ENCODE measurements at regions not wholly inside any gene's neighbourhood (a gene's known extent, or its start where the extent isn't known, plus 50 kb on each side); places are given as distances from the start of the nearest gene placed in this dataset.

DNA sequence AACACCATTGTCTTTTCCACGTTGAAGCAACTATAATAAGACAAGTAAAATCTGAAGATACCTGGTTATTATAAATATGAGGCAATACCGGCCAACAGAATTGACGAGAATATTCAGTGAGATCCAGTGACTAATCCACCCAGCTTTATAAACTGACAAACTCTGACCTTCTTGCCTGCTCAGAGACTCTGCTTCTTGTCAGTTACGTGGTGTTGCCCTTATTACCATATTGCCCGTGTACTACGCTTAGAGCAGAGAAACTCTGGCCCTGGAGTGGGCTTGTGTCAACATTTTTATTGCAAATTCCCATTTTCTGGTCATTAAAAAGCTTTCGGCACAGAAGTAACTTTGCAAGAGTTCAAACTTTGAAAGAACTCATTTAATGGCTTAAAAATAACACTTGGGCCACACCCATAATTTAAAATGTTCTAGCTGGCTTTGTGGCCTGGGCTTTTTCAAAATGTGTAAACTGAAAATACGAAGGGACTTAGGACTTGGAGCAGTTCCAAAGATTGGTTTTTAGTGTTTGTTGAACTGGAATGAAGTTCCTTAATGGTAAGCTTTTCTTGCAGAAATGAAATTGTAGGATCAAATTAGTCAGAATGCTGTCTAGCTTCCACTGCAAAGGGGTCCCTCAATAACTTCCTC lies 266.2 kb downstream of the LMO4 start:
- Histone ChIP-seq H3K9me3 (ENCODE audit: severe bottlenecking) (no peaks in the 10 kb centered on the region), H3K27ac (ENCODE audit: poor library complexity, severe bottlenecking) (no peak overlapping the region), H3K36me3 (ENCODE audit: low read depth) (no peaks in the 10 kb centered on the region), H3K4me1 (ENCODE audit: insufficient read depth, poor library complexity, severe bottlenecking) (no peaks in the 10 kb centered on the region), H3K27me3 (ENCODE audit: insufficient read depth, poor library complexity, severe bottlenecking) (no peaks in the 10 kb centered on the region), H3K4me3 (ENCODE audit: severe bottlenecking) (no peak overlapping the region)
- TF ChIP-seq, protein P1, sequence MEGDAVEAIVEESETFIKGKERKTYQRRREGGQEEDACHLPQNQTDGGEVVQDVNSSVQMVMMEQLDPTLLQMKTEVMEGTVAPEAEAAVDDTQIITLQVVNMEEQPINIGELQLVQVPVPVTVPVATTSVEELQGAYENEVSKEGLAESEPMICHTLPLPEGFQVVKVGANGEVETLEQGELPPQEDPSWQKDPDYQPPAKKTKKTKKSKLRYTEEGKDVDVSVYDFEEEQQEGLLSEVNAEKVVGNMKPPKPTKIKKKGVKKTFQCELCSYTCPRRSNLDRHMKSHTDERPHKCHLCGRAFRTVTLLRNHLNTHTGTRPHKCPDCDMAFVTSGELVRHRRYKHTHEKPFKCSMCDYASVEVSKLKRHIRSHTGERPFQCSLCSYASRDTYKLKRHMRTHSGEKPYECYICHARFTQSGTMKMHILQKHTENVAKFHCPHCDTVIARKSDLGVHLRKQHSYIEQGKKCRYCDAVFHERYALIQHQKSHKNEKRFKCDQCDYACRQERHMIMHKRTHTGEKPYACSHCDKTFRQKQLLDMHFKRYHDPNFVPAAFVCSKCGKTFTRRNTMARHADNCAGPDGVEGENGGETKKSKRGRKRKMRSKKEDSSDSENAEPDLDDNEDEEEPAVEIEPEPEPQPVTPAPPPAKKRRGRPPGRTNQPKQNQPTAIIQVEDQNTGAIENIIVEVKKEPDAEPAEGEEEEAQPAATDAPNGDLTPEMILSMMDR (IDR thresholded peaks at IDR 0.05; ENCODE audit: poor library complexity, severe bottlenecking): no peak
- ATAC-seq (ENCODE audit: low read depth) (no peak), DNase-seq (ENCODE audit: low spot score) (no peak)

DNA sequence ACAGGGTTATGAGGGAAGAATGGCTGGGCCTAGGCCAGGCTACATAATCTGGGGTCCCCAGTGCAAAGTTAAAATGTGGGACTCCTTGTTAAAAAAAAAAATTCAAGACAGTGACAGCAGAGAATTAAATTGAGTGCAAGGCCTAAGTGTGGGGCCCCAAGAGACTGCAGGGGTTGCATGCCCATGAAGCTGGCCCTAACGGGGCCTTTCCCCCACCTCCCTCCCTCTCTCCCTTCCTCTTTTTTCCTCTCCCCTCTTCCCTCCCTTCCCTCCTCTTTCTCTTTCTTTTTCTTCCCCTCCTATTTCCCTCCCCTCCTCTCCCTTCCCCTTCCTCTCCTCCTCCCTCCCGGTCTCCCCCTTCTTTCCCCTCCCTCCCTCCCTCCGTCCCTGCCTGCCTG lies 266.7 kb downstream of the LMO4 start:
- DNase-seq (ENCODE audit: low spot score) (no peak), ATAC-seq (ENCODE audit: low read depth) (no peak)
- no peaks in the 10 kb centered on the region for H3K9me3 ChIP-seq (ENCODE audit: severe bottlenecking)
- no peaks in the 10 kb centered on the region for H3K4me1 ChIP-seq (ENCODE audit: insufficient read depth, poor library complexity, severe bottlenecking)
- TF ChIP-seq, protein P1 (IDR thresholded peaks at IDR 0.05; ENCODE audit: poor library complexity, severe bottlenecking): no peak
- no peaks in the 10 kb centered on the region for H3K27me3 ChIP-seq (ENCODE audit: insufficient read depth, poor library complexity, severe bottlenecking)
- no peak overlapping the region for H3K27ac ChIP-seq (ENCODE audit: poor library complexity, severe bottlenecking)
- no peak overlapping the region for H3K4me3 ChIP-seq (ENCODE audit: severe bottlenecking)
- no peaks in the 10 kb centered on the region for H3K36me3 ChIP-seq (ENCODE audit: low read depth)

DNA sequence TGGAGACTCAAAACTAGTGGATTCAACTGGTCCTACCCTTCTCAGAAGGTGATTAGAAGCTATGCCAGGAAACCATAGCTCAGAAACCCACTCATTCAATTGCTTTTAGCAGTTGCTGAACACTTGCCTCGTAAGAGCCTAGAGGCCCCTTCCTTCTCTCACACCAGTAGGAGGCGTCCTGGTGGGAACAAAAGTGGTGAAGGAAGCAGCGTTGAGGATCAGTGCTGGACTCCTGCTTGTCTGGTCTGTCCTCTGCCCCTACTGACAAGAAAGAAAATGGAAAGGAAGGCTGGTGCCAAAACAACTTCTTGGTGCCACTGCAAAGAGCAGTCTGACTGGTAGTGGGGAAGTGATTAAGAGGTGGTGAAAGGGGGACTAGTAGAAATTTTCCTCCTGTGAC lies 269.7 kb downstream of the LMO4 start:
- TF ChIP-seq, protein P1 (IDR thresholded peaks at IDR 0.05; ENCODE audit: poor library complexity, severe bottlenecking): no peak
- Histone ChIP-seq H3K36me3 (ENCODE audit: low read depth) (no peaks in the 10 kb centered on the region), H3K27me3 (ENCODE audit: insufficient read depth, poor library complexity, severe bottlenecking) (no peaks in the 10 kb centered on the region), H3K9me3 (ENCODE audit: severe bottlenecking) (no peaks in the 10 kb centered on the region), H3K27ac (ENCODE audit: poor library complexity, severe bottlenecking) (no peak overlapping the region), H3K4me3 (ENCODE audit: severe bottlenecking) (no peak overlapping the region), H3K4me1 (ENCODE audit: insufficient read depth, poor library complexity, severe bottlenecking) (no peaks in the 10 kb centered on the region)
- ATAC-seq (ENCODE audit: low read depth): no peak
- no peak for DNase-seq (ENCODE audit: low spot score)

DNA sequence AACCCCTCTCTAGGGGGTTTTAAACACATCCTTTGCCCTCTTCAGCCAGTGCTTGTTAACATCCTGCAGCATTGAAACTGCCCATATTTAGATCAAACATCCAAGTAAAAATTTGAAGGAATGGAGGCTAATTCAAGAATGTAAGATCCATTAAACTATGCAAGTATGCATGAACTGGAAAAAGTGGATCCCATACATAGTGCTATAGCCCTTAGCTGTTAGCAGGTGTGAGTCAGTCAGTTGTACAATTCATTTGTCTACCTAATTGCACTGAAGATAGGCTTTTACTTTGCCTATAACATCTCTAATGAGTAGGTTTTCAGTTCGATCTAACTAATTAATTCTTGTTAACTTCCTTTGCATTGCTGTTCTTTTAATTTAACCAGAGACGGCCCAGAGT lies 270.9 kb downstream of the LMO4 start:
- no peaks in the 10 kb centered on the region for H3K36me3 ChIP-seq (ENCODE audit: low read depth)
- no peak for DNase-seq (ENCODE audit: low spot score)
- no peaks in the 10 kb centered on the region for H3K4me1 ChIP-seq (ENCODE audit: insufficient read depth, poor library complexity, severe bottlenecking)
- H3K27me3 ChIP-seq (ENCODE audit: insufficient read depth, poor library complexity, severe bottlenecking): no peaks in the 10 kb centered on the region
- TF ChIP-seq, protein P1 (IDR thresholded peaks at IDR 0.05; ENCODE audit: poor library complexity, severe bottlenecking): no peak
- no peak for ATAC-seq (ENCODE audit: low read depth)
- no peaks in the 10 kb centered on the region for H3K9me3 ChIP-seq (ENCODE audit: severe bottlenecking)
- no peak overlapping the region for H3K27ac ChIP-seq (ENCODE audit: poor library complexity, severe bottlenecking)
- no peak overlapping the region for H3K4me3 ChIP-seq (ENCODE audit: severe bottlenecking)

DNA sequence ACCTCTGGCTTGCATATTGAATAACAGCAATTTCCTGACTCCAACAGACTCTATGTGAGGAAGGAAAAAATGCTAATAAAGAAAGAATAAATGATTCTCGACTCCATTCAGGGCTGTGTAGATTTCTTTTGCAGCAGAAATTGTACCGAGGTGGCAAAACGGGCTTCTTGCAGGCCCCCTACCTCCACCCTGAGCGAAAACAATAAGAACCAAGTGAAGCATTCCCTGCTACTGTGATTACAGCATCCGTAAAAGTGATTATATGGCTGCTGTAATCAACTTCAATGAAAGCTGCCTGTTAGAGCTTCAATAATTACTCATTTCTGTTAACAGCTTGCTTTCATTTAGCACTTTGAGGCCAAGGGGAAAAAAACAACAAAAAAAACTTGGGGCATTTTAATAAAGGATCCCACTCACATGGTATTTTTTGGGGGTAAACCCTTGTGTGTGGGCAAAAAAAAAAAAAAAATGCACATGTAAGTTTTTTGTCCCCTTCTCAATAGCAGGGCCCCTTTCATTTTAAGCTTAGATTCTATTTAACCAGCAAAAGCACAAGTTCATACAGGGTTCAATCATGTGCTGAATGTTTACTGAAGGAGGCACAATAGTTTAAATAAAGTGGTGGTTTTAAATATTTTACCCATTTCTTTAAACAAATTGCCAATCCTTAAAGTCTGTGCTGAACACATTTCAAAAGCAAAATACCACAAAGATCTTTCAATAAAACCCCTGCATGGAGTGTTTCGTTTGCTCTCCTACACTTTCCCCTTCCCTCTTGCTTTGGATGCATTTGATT lies 271.6 kb downstream of the LMO4 start:
- Histone ChIP-seq H3K4me1 (ENCODE audit: insufficient read depth, poor library complexity, severe bottlenecking) (no peaks in the 10 kb centered on the region), H3K27me3 (ENCODE audit: insufficient read depth, poor library complexity, severe bottlenecking) (no peaks in the 10 kb centered on the region), H3K9me3 (ENCODE audit: severe bottlenecking) (no peaks in the 10 kb centered on the region), H3K27ac (ENCODE audit: poor library complexity, severe bottlenecking) (no peak overlapping the region), H3K4me3 (ENCODE audit: severe bottlenecking) (no peak overlapping the region), H3K36me3 (ENCODE audit: low read depth) (no peaks in the 10 kb centered on the region)
- DNase-seq (ENCODE audit: low spot score): no peak
- no peak for ATAC-seq (ENCODE audit: low read depth)
- TF ChIP-seq, protein P1 (IDR thresholded peaks at IDR 0.05; ENCODE audit: poor library complexity, severe bottlenecking): no peak

Data from RWPE2 (cell line).